ENCODE measurements at regions not wholly inside any gene's neighbourhood (a gene's known extent, or its start where the extent isn't known, plus 50 kb on each side); places are given as distances from the start of the nearest gene placed in this dataset.

GRCh38 chr16:8292271-8292670, 298.0 kb downstream of the TMEM114 start:
- no peak for TF ChIP-seq CTCF (IDR thresholded peaks at IDR 0.05; ENCODE audit: insufficient read depth, low read length, poor library complexity, severe bottlenecking)
- H3K27me3 ChIP-seq (replicated peaks; ENCODE audit: control insufficient read depth, insufficient read depth, low read length), result no peaks in the 10 kb centered on the region
- no peak overlapping the region for H3K4me3 ChIP-seq (replicated peaks; ENCODE audit: low read depth, low read length)
- no peaks in the 10 kb centered on the region for H3K36me3 ChIP-seq (ENCODE audit: control insufficient read depth, insufficient read depth, low read length)
- DNase-seq (ENCODE audit: extremely low read depth, insufficient read length), result no peak

GRCh38 chr16:8286348-8286747, 304.0 kb downstream of the TMEM114 start:
- DNase-seq (ENCODE audit: extremely low read depth, insufficient read length), result no peak
- Histone ChIP-seq H3K27me3 (replicated peaks; ENCODE audit: control insufficient read depth, insufficient read depth, low read length) (no peaks in the 10 kb centered on the region), H3K4me3 (replicated peaks; ENCODE audit: low read depth, low read length) (no peak overlapping the region), H3K36me3 (ENCODE audit: control insufficient read depth, insufficient read depth, low read length) (no peaks in the 10 kb centered on the region)
- no peak for TF ChIP-seq CTCF (IDR thresholded peaks at IDR 0.05; ENCODE audit: insufficient read depth, low read length, poor library complexity, severe bottlenecking)

- no peaks in the 10 kb centered on the region for H3K27me3 ChIP-seq (replicated peaks; ENCODE audit: control insufficient read depth, insufficient read depth, low read length)
- no peak for DNase-seq (ENCODE audit: extremely low read depth, insufficient read length)
- no peak overlapping the region for H3K4me3 ChIP-seq (replicated peaks; ENCODE audit: low read depth, low read length)
- H3K36me3 ChIP-seq (ENCODE audit: control insufficient read depth, insufficient read depth, low read length), result no peaks in the 10 kb centered on the region
- TF ChIP-seq CTCF (IDR thresholded peaks at IDR 0.05; ENCODE audit: insufficient read depth, low read length, poor library complexity, severe bottlenecking), result no peak
These were observed 307.1 kb downstream of the TMEM114 start for GRCh38 chr16:8283195-8283594.

GRCh38 chr16:8278031-8278580, 312.2 kb downstream of the TMEM114 start:
- no peak overlapping the region for H3K4me3 ChIP-seq (replicated peaks; ENCODE audit: low read depth, low read length)
- no peak for TF ChIP-seq CTCF (IDR thresholded peaks at IDR 0.05; ENCODE audit: insufficient read depth, low read length, poor library complexity, severe bottlenecking)
- no peaks in the 10 kb centered on the region for H3K27me3 ChIP-seq (replicated peaks; ENCODE audit: control insufficient read depth, insufficient read depth, low read length)
- H3K36me3 ChIP-seq (ENCODE audit: control insufficient read depth, insufficient read depth, low read length), result no peaks in the 10 kb centered on the region
- no peak for DNase-seq (ENCODE audit: extremely low read depth, insufficient read length)

- no peak for DNase-seq (ENCODE audit: extremely low read depth, insufficient read length)
- H3K36me3 ChIP-seq (ENCODE audit: control insufficient read depth, insufficient read depth, low read length), result no peaks in the 10 kb centered on the region
- no peaks in the 10 kb centered on the region for H3K27me3 ChIP-seq (replicated peaks; ENCODE audit: control insufficient read depth, insufficient read depth, low read length)
- no peak overlapping the region for H3K4me3 ChIP-seq (replicated peaks; ENCODE audit: low read depth, low read length)
- no peak for TF ChIP-seq CTCF (IDR thresholded peaks at IDR 0.05; ENCODE audit: insufficient read depth, low read length, poor library complexity, severe bottlenecking)
These were observed 319.0 kb downstream of the TMEM114 start for GRCh38 chr16:8271344-8271743.

GRCh38 chr16:8262299-8262698, 328.0 kb downstream of the TMEM114 start:
- no peaks in the 10 kb centered on the region for H3K36me3 ChIP-seq (ENCODE audit: control insufficient read depth, insufficient read depth, low read length)
- no peak for TF ChIP-seq CTCF (IDR thresholded peaks at IDR 0.05; ENCODE audit: insufficient read depth, low read length, poor library complexity, severe bottlenecking)
- no peak for DNase-seq (ENCODE audit: extremely low read depth, insufficient read length)
- H3K27me3 ChIP-seq (replicated peaks; ENCODE audit: control insufficient read depth, insufficient read depth, low read length), result no peaks in the 10 kb centered on the region
- H3K4me3 ChIP-seq (replicated peaks; ENCODE audit: low read depth, low read length), result no peak overlapping the region
